ENCODE measurements at regions not wholly inside any gene's neighbourhood (a gene's known extent, or its start where the extent isn't known, plus 50 kb on each side); places are given as distances from the start of the nearest gene placed in this dataset.

GRCh38 chr6:82097676-82098075 is 149.9 kb downstream of the IBTK start:
- H3K36me3 ChIP-seq: no peaks in the 10 kb centered on the region
- H3K4me1 ChIP-seq: no peaks in the 10 kb centered on the region
- no peak for TF ChIP-seq EP300 (IDR thresholded peaks at IDR 0.05)
- TF ChIP-seq POLR2AphosphoS5 (IDR thresholded peaks at IDR 0.05): no peak
- no peak for TF ChIP-seq CTCF (IDR thresholded peaks at IDR 0.05)
- no peak for TF ChIP-seq POLR2A (IDR thresholded peaks at IDR 0.05; ENCODE audit: low read depth)
- H3K27me3 ChIP-seq: no peaks in the 10 kb centered on the region
- intact Hi-C loops (cut with DNase I): no loop called here
- no peak for DNase-seq (ENCODE audit: extremely low spot score)
- H3K9me3 ChIP-seq: no peaks in the 10 kb centered on the region
- H3K27ac ChIP-seq (replicated peaks in 1 of 4): no peak overlapping the region
- no peak overlapping the region for H3K4me3 ChIP-seq
- WGBS: 90% methylated on average over 2 of the region's 2 CpGs

GRCh38 chr6:82095091-82095490 is 152.5 kb downstream of the IBTK start:
- H3K36me3 ChIP-seq: no peaks in the 10 kb centered on the region
- H3K27me3 ChIP-seq: no peaks in the 10 kb centered on the region
- 53% methylated on average over 5 of the region's 5 CpGs for WGBS
- no peak overlapping the region for H3K4me3 ChIP-seq
- DNase-seq (ENCODE audit: extremely low spot score): no peak
- intact Hi-C loops (cut with DNase I): no loop called here
- H3K4me1 ChIP-seq: no peaks in the 10 kb centered on the region
- H3K9me3 ChIP-seq: no peaks in the 10 kb centered on the region
- TF ChIP-seq EP300 (IDR thresholded peaks at IDR 0.05): no peak
- TF ChIP-seq POLR2AphosphoS5 (IDR thresholded peaks at IDR 0.05): no peak
- TF ChIP-seq CTCF (IDR thresholded peaks at IDR 0.05): no peak
- TF ChIP-seq POLR2A (IDR thresholded peaks at IDR 0.05; ENCODE audit: low read depth): no peak
- no peak overlapping the region for H3K27ac ChIP-seq (replicated peaks in 1 of 4)

- TF ChIP-seq POLR2AphosphoS5 (IDR thresholded peaks at IDR 0.05) (no peak), POLR2A (IDR thresholded peaks at IDR 0.05; ENCODE audit: low read depth) (no peak), CTCF (IDR thresholded peaks at IDR 0.05) (no peak), EP300 (IDR thresholded peaks at IDR 0.05) (no peak)
- Histone ChIP-seq H3K4me3 (no peak overlapping the region), H3K27ac (replicated peaks in 1 of 4) (no peak overlapping the region), H3K4me1 (no peaks in the 10 kb centered on the region), H3K27me3 (no peaks in the 10 kb centered on the region), H3K36me3 (no peaks in the 10 kb centered on the region), H3K9me3 (no peaks in the 10 kb centered on the region)
- WGBS: 65% methylated on average over 4 of the region's 4 CpGs
- DNase-seq (ENCODE audit: extremely low spot score): no peak
- intact Hi-C loops (cut with DNase I): no loop called here
These were observed 153.3 kb downstream of the IBTK start for GRCh38 chr6:82094166-82094806.

GRCh38 chr6:82088978-82089771 is 158.4 kb downstream of the IBTK start:
- Histone ChIP-seq H3K9me3 (no peaks in the 10 kb centered on the region), H3K4me3 (no peak overlapping the region)
- intact Hi-C loops (cut with DNase I): no loop called here

More at GRCh38 chr6:82088978-82089771, 158.4 kb downstream of the IBTK start:
- Histone ChIP-seq H3K36me3 (no peaks in the 10 kb centered on the region), H3K27ac (replicated peaks in 1 of 4) (no peak overlapping the region), H3K4me1 (no peaks in the 10 kb centered on the region), H3K27me3 (no peaks in the 10 kb centered on the region)
- 62% methylated on average over 4 of the region's 4 CpGs for WGBS
- TF ChIP-seq POLR2A (IDR thresholded peaks at IDR 0.05; ENCODE audit: low read depth) (no peak), CTCF (IDR thresholded peaks at IDR 0.05) (no peak), POLR2AphosphoS5 (IDR thresholded peaks at IDR 0.05) (no peak), EP300 (IDR thresholded peaks at IDR 0.05) (no peak)
- DNase-seq (ENCODE audit: extremely low spot score): no peak
